HG02938 (cell line): ENCODE measurements at regions not wholly inside any gene's neighbourhood (a gene's known extent, or its start where the extent isn't known, plus 50 kb on each side); places are given as distances from the start of the nearest gene placed in this dataset.

Source experiments
- ATAC-seq: cut with Tn5 transposase; IDR thresholded peaks from one replicate; pipeline ENCODE4 v1.9.1; 2021; ENCODE audit warnings: mild to moderate bottlenecking, moderate library complexity; ENCODE audit not compliant: unreplicated experiment

GRCh38 chr2:128368437-128369107, 49.9 kb upstream of the HS6ST1 start:
- ATAC-seq = no peak

GRCh38 chr2:128369108-128369555, 50.5 kb upstream of the HS6ST1 start:
- ATAC-seq = no peak

- ATAC-seq = no peak
Observed at GRCh38 chr2:128369602-128370467, 51.2 kb upstream of the HS6ST1 start.

GRCh38 chr2:128370468-128371247, 52.0 kb upstream of the HS6ST1 start:
- ATAC-seq = no peak

- no peak for ATAC-seq
Observed at GRCh38 chr2:128371248-128371630, 52.6 kb upstream of the HS6ST1 start.

GRCh38 chr2:128371648-128372345, 53.1 kb upstream of the HS6ST1 start:
- ATAC-seq = no peak

GRCh38 chr2:128372621-128373341, 54.1 kb upstream of the HS6ST1 start:
- no peak for ATAC-seq

- no peak for ATAC-seq
Observed at GRCh38 chr2:128373451-128374000, 54.9 kb upstream of the HS6ST1 start.

- ATAC-seq = no peak
Observed at GRCh38 chr2:128374001-128374710, 55.5 kb upstream of the HS6ST1 start.

GRCh38 chr2:128374711-128375413, 56.2 kb upstream of the HS6ST1 start:
- no peak for ATAC-seq

GRCh38 chr2:128375454-128375853, 56.8 kb upstream of the HS6ST1 start:
- no peak for ATAC-seq

- no peak for ATAC-seq
Observed at GRCh38 chr2:128376241-128377041, 57.8 kb upstream of the HS6ST1 start.

GRCh38 chr2:128377071-128377910, 58.6 kb upstream of the HS6ST1 start:
- ATAC-seq = no peak

GRCh38 chr2:128378231-128379020, 59.8 kb upstream of the HS6ST1 start:
- no peak for ATAC-seq

GRCh38 chr2:128379021-128380015, 60.6 kb upstream of the HS6ST1 start:
- no peak for ATAC-seq
